Activated gamma-delta T cell (primary cell): ENCODE measurements at regions not wholly inside any gene's neighbourhood (a gene's known extent, or its start where the extent isn't known, plus 50 kb on each side); places are given as distances from the start of the nearest gene placed in this dataset.
"Not testable (repeated sequence)": the region's sequence is repeated elsewhere in the genome, so short reads cannot be mapped to it uniquely, and the experiment has no call there.

Experiments
- DNase-seq: peaks from one replicate; lab custom pipeline; 2025; lab: John Stamatoyannopoulos, UW

DNA sequence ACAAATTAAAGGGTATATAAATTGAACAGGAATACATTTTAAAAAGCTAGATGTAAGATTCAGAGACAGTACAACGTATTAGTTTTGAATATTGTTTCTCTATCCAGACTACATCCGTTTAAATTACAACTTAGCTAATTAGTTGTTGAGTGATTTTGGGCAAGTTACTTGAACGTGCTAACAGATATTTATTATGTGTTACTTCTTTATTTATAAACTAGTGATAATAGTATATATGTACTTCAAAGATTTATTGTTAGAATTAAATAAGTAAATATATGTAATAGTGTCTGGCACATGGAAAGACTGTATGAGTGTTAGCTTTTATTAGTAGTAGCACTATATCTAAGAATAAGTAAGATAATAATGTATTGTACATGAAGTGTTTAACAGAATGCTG, 92.0 kb upstream of the GBE1 start:
- DNase-seq, result no peak

DNA sequence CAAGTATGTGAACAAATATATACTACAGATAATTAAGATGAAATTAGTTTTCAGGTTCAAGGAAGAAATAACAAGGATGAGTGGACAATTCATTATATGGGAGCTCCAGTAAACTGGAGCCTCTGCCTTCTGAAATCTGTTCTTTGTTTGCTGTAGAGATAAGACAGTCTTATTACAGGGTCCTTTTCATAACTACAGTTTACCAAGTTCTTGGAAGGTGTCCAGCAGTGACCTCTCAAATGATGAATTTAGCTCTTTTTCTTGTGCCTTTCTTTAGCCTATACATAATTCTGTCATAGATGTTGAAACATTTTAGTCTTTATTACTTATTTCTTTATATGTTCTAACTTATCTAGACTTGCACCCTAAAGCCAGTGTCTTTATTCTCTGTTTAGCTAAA, 89.7 kb upstream of the GBE1 start:
- DNase-seq, result no peak

DNA sequence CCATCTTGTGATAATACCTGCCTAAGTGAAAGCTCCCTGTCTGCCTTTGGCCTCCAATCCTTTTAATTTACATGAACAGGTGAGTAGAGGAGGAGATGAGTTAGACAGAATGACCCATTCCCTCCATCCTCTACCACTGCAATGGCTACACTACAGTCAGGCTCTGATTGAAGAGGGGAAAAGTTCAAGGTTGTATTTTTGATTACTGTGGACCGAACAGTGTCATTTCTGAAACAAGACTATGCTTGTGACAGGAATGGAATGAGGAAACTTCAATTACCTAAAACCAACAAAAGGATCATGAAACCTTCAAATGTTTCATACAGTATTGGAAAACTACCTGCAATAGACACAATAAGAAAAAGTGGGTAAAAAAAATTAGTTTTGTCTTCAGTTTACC, 85.5 kb upstream of the GBE1 start:
- DNase-seq, result no peak

DNA sequence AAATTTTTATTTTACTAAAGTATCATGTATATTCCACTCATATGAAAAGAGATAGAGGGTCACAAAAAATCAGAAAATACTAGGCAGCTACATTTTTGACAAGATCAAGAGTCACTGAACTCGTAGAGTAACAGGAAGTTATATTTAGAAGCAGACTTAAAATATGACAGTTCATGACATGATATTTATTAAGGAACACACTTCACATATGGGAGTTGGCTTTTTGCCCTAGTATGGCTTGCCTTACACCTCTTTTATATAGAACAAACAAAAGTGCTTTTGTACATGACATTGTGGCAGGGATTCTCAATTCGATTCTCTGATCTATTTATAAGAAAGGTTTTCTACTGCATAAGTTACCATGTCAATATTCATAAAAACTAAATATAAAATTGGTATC, 80.1 kb upstream of the GBE1 start:
- no peak for DNase-seq

DNA sequence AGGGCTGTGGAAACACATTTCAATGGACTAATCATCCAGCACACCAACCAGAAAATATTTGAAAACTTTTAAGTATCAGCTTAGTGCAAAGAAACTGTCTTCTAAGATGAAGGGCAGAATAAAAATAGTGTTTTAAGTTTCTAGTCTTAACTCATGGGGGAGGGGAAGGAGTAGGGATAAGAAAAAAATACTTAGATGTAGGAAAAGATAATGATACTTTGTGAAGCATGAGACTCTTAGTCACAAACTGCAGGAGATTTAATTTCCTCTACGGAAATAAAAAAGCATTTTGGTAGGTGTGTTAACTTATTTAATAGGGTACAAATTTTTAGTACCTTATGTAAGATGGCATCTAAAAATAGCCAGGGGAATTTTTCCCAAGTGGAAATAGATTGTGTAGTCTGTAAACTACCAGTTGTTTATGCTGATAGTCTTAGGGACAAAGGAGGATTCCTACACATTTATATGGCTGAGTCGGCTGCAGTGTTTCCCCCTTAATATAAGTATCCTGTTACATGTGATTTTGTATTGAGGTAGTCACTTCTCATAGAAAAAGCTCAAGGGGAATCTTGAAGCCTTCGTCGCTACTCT, 78.2 kb upstream of the GBE1 start:
- DNase-seq, result no peak

DNA sequence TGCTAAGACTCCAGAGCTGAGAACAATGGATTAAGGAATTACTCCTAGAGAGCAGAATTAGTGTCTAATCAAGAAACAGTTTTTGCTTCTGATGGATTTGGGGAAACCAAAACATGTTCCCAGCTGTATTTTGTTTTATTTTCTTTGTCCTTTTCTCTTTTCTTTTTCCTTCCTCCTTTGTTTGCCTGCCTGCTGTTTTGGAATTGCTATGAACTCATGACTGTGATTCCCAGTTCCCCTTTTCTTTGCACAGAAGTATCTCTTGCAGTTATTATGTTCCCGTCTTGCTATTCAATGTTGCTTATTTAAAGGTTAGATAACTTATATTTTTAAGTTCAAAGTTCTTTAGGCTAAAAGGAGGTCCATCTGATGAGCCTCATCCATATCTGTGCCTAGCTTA, 77.0 kb upstream of the GBE1 start:
- DNase-seq, result no peak

DNA sequence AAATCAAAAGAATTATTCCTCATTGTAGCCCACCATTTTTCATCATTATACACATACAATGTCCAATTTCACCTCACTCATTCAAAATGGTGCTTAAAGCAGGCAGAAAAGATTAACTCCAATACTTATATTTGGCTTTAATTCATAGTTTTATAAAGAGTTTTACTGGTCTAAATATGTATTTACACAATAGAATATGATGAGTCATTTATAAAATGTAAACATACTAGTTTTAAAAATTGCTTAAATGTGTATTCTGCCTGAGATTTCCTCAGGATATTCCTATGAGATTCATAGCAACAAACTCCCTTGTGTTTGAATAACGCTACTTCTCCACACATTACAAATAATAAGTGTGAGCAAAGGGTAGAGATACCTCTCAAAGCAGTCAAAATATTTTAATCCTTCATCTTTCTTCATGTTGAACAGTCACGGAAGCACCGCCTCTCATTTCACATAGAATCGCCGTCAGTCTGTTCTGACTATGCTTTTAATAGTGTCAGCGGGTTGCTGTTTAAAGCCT, 75.7 kb upstream of the GBE1 start:
- DNase-seq, result no peak

DNA sequence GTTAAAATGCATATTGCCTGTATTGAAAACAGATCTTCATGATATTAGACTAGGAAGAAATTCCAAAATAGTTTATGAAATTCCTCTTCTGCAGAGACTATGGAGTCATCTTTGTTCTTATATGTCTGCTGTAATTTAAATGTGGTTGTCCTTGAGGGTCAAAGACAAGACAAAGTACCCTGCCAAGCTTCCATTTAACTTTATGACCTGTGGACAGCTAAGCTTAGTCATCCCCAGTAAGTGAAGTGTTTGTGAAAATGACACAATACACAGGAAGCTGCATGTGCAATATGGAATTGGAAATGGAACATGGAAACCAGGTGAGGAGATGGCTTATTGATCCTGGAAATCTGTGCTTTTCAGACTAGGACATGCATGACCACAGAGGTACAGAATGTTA, 68.5 kb upstream of the GBE1 start:
- DNase-seq, result no peak

DNA sequence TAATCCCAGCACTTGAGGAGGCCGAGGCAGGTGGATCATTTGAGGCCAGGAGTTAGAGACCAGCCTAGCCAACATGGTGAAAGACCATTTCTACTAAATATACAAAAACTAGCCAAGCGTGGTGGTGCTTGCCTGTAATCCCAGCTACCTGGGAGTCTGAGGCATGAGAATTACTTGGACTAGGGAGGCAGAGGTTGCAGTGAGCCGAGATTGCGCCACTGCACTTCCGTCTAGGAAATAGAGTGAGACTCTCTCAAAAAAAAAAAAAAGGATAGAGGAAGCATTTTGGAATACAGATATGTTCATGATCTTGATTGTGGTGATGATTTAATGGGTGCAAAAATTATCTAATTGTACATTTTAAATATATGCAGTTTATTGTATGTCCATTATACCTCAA, 67.8 kb upstream of the GBE1 start:
- not testable (repeated sequence) for DNase-seq

DNA sequence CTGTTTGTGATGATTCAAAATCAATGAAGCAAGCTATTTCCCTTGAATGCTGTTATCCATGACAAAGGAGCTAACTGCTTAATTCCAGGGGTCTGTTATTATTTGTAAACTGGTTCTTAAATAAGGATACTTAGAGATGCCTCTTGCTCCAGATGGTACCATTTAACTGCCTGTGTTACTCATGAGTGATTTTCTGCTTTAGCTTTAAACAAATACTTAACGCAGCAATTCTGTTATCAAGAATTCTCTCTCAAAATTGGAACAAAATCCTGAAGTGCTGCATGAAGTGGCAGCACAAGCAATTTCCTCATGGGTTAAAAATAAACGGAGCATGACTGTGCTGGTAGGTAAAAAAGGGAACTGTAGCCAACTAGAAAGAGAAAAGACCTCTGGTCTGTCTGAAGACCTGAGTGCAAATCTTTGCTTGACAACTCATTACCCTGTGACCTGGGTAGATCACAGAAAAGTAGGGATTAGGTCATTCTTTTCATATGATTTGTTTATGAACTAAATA, 62.5 kb upstream of the GBE1 start:
- no peak for DNase-seq

DNA sequence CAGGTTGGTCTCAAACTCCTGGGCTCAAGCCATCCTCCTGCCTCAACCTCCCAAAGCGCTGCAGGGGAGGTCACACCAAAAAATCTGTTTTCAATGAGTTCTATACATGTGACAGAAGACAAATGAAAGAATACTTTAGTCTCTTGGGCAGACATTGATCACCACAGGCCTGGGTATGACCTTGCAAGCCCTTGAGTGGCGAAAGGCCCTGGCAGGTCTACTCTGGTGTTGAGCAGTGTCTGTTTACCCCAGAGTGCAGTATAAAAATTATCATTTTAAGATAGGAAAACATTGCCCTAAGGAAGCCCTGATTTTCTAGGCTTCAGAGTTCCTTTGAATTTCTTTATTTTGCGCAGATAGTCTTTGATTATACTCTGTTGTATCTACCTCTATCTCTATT, 61.6 kb upstream of the GBE1 start:
- DNase-seq, result no peak

DNA sequence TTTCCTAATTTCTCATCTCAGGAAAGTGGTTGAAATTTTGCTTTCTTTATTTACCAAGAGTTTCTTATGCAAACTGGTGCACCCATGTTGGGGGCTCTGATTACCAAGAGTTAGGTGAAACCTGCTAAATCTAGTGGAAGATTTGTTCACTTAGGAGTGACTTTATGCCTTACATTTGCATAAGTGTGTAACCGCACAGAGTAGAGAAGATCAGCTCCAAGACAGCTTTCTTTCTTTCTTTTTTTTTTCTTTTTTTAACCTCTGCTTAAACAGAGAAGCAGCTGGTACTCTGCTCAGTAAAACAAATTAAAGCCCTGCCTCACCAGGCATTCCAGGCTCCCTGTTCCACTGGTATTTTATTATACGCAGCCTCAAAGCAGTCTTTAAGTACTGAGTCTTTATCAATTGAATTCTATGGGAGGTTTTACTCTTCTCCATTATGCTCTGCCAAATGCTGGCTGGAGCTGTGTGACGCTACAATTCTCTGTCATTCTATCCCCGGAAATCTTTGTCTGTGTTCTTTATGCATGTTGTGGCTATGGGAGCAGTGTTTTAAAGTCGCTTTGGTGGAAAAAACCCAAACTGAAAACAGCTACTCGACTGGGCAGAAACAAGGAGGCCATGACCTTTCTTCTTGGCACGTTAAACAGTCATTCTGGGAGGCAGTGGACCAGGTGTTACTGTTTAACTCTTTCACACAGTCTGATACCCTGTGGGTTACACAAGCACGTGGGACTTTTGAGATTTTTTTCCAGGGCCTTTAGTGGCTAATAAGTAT, 55.2 kb upstream of the GBE1 start:
- DNase-seq, result no peak

DNA sequence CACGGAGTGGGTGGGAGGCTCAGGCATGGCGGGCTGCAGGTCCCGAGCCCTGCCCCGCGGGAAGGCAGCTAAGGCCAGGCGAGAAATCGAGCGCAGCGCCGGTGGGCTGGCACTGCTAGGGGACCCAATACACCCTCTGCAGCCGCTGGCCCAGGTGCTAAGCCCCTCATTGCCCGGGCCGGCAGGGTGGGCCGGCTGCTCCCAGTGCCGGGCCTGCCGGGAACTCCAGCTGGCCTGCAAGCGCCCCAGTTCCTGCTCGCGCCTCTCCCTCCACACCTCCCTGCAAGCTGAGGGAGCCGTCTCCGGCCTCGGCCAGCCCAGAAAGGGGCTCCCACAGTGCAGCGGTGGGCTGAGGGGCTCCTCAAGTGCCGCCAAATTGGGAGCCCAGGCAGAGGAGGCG, 50.7 kb upstream of the GBE1 start:
- DNase-seq, result not testable (repeated sequence)
